Mucosa of descending colon (tissue), 3 donors: ENCODE measurements at regions not wholly inside any gene's neighbourhood (a gene's known extent, or its start where the extent isn't known, plus 50 kb on each side); places are given as distances from the start of the nearest gene placed in this dataset.

Source experiments
- ATAC-seq: fragments of 200-7000 bp; cut with Tn5 transposase; one replicate; pipeline ENCODE4 v1.9.1; 2020; ENCODE audit warnings: mild to moderate bottlenecking, moderate library complexity
- DNase-seq, 3 donors: peaks; one replicate each; pipeline ENCODE4 v3.0.0-alpha.2; 2020
- H3K36me3 ChIP-seq: fragments of 200-600 bp; one replicate; pipeline ENCODE4 v1.8.0; 2021; ENCODE audit warnings: low read depth, mild to moderate bottlenecking
- H3K4me1 ChIP-seq: fragments of 200-600 bp; one replicate; pipeline ENCODE4 v1.8.0; 2021; ENCODE audit warnings: low read depth, mild to moderate bottlenecking
- H3K4me3 ChIP-seq: fragments of 200-600 bp; one replicate; pipeline ENCODE4 v1.8.0; 2021; ENCODE audit warnings: mild to moderate bottlenecking
- H3K9me3 ChIP-seq: fragments of 200-600 bp; one replicate; pipeline ENCODE4 v1.8.0; 2021; ENCODE audit warnings: mild to moderate bottlenecking
- CTCF ChIP-seq: fragments of 200-600 bp; IDR thresholded peaks from one replicate; pipeline ENCODE4 v1.8.0; 2022; ENCODE audit warnings: antibody characterized with exemption, mild to moderate bottlenecking
- intact Hi-C, 2 donors: fragments of 100-400 bp; cut with DNase I in 1 of 2; cut with micrococcal nuclease in 1 of 2; formaldehyde crosslinking; loops; one replicate each; pipeline versions ENCODE4 v1.11.0 to v1.11.1; 2022; cut with DNase I, micrococcal nuclease
- donor health status: DM: no; HTN: no; CAD: no; lungs with moderate emphysema.
- donor health status: DM: no; HTN: no; CAD: no.
- donor health status: DM: no; HTN: yes; CAD: no.

DNA sequence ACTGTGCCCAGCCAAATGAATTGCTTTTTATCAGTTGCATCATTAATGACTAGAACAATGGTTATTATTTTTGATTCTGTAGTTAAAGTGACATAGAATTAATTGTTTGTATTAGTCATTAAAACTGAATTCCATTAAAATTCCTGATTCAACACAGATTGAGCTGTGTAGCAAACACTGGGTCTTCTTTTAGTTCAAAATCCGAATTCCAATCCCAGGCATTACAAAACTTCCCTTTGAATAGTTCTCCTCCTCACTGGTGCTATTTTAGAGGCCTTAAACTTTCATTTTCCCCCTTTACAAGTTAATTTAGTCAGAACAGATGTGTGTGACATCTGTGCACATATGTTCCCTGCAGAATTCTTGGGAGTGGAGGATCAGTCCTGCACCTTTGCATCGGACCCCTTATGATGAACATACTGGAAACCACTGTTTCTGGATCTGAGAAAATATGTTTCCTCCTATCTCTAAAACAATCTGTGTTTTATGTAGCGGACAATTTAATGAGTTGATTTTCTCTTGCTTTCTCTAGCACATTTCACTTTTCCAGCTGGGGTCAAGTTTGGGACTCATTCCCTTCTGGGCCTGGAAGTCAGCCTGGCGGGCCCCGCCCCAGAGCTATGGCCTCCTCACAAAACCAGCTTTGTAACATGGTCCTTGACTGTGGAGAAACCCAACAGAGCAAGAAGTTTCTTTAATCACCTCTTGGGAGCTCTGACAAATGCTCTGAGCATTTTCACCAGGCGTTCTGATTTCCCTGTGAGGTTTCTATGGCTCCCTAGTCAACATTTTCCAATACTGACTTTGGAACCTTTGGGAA lies 87.9 kb upstream of the MAMDC2 start:
- ATAC-seq = no peak
- intact Hi-C loops = no loop called here
- no peaks in the 10 kb centered on the region for H3K4me1 ChIP-seq

DNA sequence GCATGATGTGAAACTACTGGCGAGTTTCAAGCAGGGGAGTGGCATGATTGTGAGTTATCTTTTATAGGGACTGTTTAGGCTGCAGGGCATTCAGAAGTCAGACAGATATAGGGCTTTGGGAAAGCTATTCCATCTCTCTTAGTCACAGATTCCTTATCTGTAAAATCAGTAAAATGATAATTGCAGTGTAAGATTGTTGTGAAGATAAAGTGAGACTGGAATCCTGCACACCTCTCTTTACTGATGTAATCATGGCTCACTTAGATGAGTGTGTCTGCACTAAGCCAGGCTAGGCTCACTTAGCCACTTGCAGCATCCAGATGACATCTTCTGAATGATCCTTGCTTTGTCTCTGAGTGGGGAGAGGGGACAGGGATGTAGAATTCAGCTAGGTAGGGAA lies 81.8 kb upstream of the MAMDC2 start:
- TF ChIP-seq CTCF = no peak
- ATAC-seq (peak; percentile 65), DNase-seq (no peak)
- H3K36me3 ChIP-seq = no peaks in the 10 kb centered on the region
- no peak overlapping the region for H3K4me3 ChIP-seq
- H3K4me1 ChIP-seq = no peaks in the 10 kb centered on the region
- intact Hi-C loops = no loop called here
- no peaks in the 10 kb centered on the region for H3K9me3 ChIP-seq

More for the DNA sequence above, 87.9 kb upstream of the MAMDC2 start:
- no peak for TF ChIP-seq CTCF
- DNase-seq = no peak
- no peaks in the 10 kb centered on the region for H3K36me3 ChIP-seq
- no peaks in the 10 kb centered on the region for H3K9me3 ChIP-seq
- no peak overlapping the region for H3K4me3 ChIP-seq

GRCh38 chr9:69963803-69964202 lies 79.8 kb upstream of the MAMDC2 start:
- Histone ChIP-seq H3K4me1 (no peaks in the 10 kb centered on the region), H3K36me3 (no peaks in the 10 kb centered on the region), H3K4me3 (no peak overlapping the region), H3K9me3 (no peaks in the 10 kb centered on the region)
- TF ChIP-seq CTCF = no peak
- DNase-seq = no peak
- intact Hi-C loops = no loop called here
- peak; percentile 30 for ATAC-seq

- DNase-seq (no peak), ATAC-seq (no peak)
- H3K4me1 ChIP-seq = no peaks in the 10 kb centered on the region
- no peak overlapping the region for H3K4me3 ChIP-seq
- no peaks in the 10 kb centered on the region for H3K36me3 ChIP-seq
- H3K9me3 ChIP-seq = no peaks in the 10 kb centered on the region
- TF ChIP-seq CTCF = no peak
- intact Hi-C loops = no loop called here
These were observed 79.2 kb upstream of the MAMDC2 start for GRCh38 chr9:69964446-69964845.

- ATAC-seq = no peak
- no peak for TF ChIP-seq CTCF
- intact Hi-C loops = no loop called here
These were observed 78.1 kb upstream of the MAMDC2 start for GRCh38 chr9:69965416-69966145.

More at GRCh38 chr9:69965416-69966145, 78.1 kb upstream of the MAMDC2 start:
- Histone ChIP-seq H3K9me3 (no peaks in the 10 kb centered on the region), H3K36me3 (no peaks in the 10 kb centered on the region), H3K4me1 (no peaks in the 10 kb centered on the region), H3K4me3 (no peak overlapping the region)
- DNase-seq = no peak
